ENCODE measurements at regions not wholly inside any gene's neighbourhood (a gene's known extent, or its start where the extent isn't known, plus 50 kb on each side); places are given as distances from the start of the nearest gene placed in this dataset.
A peak's percentile ranks its signal among the peaks of the same experiment; 100 is the strongest.

DNA sequence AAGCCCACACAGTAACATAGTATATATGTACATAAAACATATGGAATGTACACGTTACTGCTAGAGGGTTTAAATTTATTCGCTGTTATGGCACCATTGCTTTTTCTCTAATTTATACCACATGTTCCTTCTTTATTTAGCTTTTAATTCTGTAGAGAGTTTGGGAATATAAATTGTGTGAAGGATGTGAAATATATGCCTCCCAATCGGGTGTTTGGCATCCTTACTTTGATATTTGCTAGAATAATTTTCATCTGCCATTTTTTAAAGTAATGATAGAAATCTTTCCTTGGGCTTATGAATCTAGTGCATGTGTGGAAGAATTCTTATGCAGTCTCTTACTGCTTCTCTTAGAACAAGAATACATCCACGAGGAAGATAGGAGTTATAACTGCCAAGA is 509.8 kb upstream of the RAG2 start:
- Histone ChIP-seq H3K27ac (no peak overlapping the region), H3K4me3 (no peak overlapping the region), H3K36me3 (no peaks in the 10 kb centered on the region), H3K9me3 (ENCODE audit: low read depth) (no peaks in the 10 kb centered on the region), H3K4me1 (ENCODE audit: low read depth) (no peaks in the 10 kb centered on the region), H3K27me3 (no peaks in the 10 kb centered on the region)
- DNase-seq (ENCODE audit: low read depth in 1 of 2, low spot score in 1 of 2) = no peak
- no peak for TF ChIP-seq CTCF (IDR thresholded peaks at IDR 0.05; ENCODE audit: low read depth, low read length)

DNA sequence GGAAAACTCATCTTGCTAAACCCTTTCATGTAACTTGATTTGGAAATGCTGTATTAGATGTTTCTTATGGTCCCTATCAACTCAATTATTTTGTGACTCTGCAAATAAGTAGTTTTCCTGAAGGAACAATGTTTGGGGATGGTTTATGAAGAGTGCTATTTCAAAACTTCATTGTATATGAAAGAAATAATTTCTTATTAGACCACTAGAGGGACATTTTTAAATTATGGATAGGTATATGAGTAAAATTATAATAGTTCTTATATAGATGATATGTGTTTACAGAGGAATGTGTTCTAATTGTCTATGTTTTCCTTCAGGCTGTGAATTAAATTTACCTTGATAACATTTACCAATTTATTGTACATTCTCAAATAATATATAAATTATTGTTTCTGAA is 509.4 kb upstream of the RAG2 start:
- peak; percentile 23 for TF ChIP-seq CTCF (IDR thresholded peaks at IDR 0.05; ENCODE audit: low read depth, low read length)
- peak in 1 of 2 donors; percentile 1 for DNase-seq (ENCODE audit: low read depth in 1 of 2, low spot score in 1 of 2)
- H3K9me3 ChIP-seq (ENCODE audit: low read depth) = no peaks in the 10 kb centered on the region
- no peaks in the 10 kb centered on the region for H3K36me3 ChIP-seq
- H3K27ac ChIP-seq = no peak overlapping the region
- H3K4me3 ChIP-seq = no peak overlapping the region
- H3K27me3 ChIP-seq = no peaks in the 10 kb centered on the region
- H3K4me1 ChIP-seq (ENCODE audit: low read depth) = no peaks in the 10 kb centered on the region

DNA sequence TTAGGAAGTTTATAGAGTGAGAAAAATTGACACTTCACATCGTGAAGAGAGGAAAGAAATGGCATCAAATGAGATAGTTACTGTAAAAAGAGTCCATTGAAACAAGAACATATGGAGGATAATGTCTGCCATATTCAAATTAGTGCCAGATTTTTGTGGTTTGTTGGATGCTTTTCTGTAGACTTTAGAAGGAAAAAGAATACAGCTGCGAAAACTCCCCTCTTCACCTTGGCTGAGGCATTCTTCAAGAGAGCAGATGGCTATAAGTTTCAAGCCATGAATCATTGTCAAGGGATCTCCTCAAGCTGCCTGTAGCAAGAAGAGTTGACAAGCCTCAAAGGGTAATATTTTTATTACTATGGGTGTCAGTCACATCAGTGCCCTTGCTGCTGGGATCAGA is 507.4 kb upstream of the RAG2 start:
- peak in 1 of 2 donors; percentile 14 for DNase-seq (ENCODE audit: low read depth in 1 of 2, low spot score in 1 of 2)
- TF ChIP-seq CTCF (IDR thresholded peaks at IDR 0.05; ENCODE audit: low read depth, low read length) = no peak
- Histone ChIP-seq H3K9me3 (ENCODE audit: low read depth) (no peaks in the 10 kb centered on the region), H3K27ac (no peak overlapping the region), H3K4me3 (no peak overlapping the region), H3K4me1 (ENCODE audit: low read depth) (no peaks in the 10 kb centered on the region), H3K27me3 (no peaks in the 10 kb centered on the region), H3K36me3 (no peaks in the 10 kb centered on the region)

DNA sequence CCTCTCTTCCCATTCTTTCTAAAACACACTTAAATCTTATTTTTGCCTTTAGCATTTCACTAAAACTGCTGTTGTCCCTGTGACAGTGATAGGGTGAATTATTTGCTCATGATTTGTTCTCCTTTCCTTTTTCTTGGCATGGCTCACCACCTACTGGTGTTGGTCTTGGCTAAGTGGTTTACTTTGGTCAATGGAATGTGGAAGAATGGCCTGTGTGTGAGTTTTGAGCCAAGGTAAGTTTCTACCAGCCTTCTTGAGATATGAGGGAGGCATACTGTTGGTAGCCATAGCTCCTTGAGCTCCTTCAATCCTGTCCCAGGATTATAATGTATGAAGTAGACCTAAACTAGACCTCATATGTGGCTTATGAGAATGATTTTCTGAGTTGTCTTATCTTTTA is 506.3 kb upstream of the RAG2 start:
- no peak overlapping the region for H3K4me3 ChIP-seq
- H3K9me3 ChIP-seq (ENCODE audit: low read depth) = no peaks in the 10 kb centered on the region
- no peaks in the 10 kb centered on the region for H3K27me3 ChIP-seq
- H3K4me1 ChIP-seq (ENCODE audit: low read depth) = no peaks in the 10 kb centered on the region
- TF ChIP-seq CTCF (IDR thresholded peaks at IDR 0.05; ENCODE audit: low read depth, low read length) = no peak
- H3K27ac ChIP-seq = no peak overlapping the region
- peak in 1 of 2 donors; percentile 1 for DNase-seq (ENCODE audit: low read depth in 1 of 2, low spot score in 1 of 2)
- H3K36me3 ChIP-seq = no peaks in the 10 kb centered on the region

DNA sequence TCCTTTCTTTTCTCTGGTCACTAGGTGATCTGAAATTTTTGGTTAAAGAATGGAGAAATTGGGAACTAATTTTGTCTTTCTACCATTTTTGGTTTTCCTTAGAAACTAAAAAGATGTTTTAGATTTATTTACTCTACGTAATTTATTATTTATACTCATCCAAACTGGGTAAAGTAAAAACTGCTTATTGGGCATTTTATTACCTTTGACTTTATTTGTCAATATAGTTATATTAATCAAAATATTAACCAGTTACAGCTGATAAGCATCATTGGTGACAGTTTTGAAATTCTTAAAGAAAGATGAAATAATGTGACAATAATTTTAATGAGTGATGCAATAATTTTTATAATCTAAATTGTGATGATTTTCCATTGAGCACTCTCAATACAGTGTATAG is 502.0 kb upstream of the RAG2 start:
- Histone ChIP-seq H3K4me3 (no peak overlapping the region), H3K27me3 (no peaks in the 10 kb centered on the region), H3K9me3 (ENCODE audit: low read depth) (no peaks in the 10 kb centered on the region), H3K4me1 (ENCODE audit: low read depth) (no peaks in the 10 kb centered on the region), H3K36me3 (no peaks in the 10 kb centered on the region), H3K27ac (no peak overlapping the region)
- TF ChIP-seq CTCF (IDR thresholded peaks at IDR 0.05; ENCODE audit: low read depth, low read length) = no peak
- no peak for DNase-seq (ENCODE audit: low read depth in 1 of 2, low spot score in 1 of 2)

DNA sequence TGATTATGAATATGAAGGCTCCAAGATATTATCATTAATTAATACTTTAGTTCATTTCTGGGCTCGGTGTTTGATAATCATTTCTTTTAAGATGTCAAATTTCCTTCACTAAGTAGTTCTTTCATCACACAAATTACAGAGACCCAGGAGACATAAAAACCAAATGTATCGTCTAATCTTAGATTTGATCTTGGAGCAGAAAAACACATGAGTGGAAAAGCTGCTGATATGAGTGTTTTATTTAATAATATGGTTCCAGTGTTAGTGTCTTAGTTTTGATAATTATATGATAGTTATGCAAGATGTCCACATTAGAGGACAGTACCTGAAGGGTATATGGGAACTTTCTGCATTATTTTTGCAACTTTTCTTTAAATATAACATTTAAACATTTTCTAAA is 494.5 kb upstream of the RAG2 start:
- H3K9me3 ChIP-seq (ENCODE audit: low read depth) = no peaks in the 10 kb centered on the region
- H3K36me3 ChIP-seq = no peaks in the 10 kb centered on the region
- no peak for DNase-seq (ENCODE audit: low read depth in 1 of 2, low spot score in 1 of 2)
- H3K27ac ChIP-seq = no peak overlapping the region
- H3K4me1 ChIP-seq (ENCODE audit: low read depth) = no peaks in the 10 kb centered on the region
- H3K27me3 ChIP-seq = no peaks in the 10 kb centered on the region
- no peak for TF ChIP-seq CTCF (IDR thresholded peaks at IDR 0.05; ENCODE audit: low read depth, low read length)
- H3K4me3 ChIP-seq = no peak overlapping the region
